OCI-LY1 (cell line): ENCODE measurements at regions not wholly inside any gene's neighbourhood (a gene's known extent, or its start where the extent isn't known, plus 50 kb on each side); places are given as distances from the start of the nearest gene placed in this dataset.

Source experiments
- EZH2 ChIP-seq: fragments of 200-600 bp; sonication (generic), shearing (Covaris generic); IDR thresholded peaks from 2 replicates; pipeline ENCODE4 v1.8.0; 2017; ENCODE audit warnings: borderline replicate concordance, mixed run types, mild to moderate bottlenecking, antibody characterized with exemption, low read length, moderate library complexity, mixed read lengths
- TF ChIP-seq, protein P1 (sequence below): fragments of 200-600 bp; sonication (generic), shearing (Covaris generic); IDR thresholded peaks from 2 replicates; pipeline ENCODE4 v1.5.1; 2017; ENCODE audit warnings: mild to moderate bottlenecking, antibody characterized with exemption, low read length, moderate library complexity, mixed read lengths

DNA sequence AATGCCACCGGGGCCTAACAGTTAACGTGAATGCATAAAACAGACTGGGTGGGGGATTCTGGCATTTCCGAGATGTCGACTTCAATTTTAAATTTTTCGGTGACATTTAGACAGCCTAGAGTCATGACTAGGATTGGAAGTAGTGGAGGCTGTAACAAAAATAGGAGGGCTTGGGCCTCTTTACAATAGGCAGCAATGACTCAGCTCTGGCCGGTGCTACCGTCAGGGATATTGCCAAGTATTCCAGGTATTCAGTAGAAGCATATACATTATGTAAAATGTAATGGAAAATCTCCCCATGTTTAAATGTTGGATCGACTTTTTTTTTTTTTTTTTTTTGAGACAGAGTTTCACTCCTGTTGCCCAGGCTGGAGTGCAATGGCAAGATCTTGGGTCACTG lies 136.2 kb upstream of the STMND1 start:
- TF ChIP-seq, protein P1, sequence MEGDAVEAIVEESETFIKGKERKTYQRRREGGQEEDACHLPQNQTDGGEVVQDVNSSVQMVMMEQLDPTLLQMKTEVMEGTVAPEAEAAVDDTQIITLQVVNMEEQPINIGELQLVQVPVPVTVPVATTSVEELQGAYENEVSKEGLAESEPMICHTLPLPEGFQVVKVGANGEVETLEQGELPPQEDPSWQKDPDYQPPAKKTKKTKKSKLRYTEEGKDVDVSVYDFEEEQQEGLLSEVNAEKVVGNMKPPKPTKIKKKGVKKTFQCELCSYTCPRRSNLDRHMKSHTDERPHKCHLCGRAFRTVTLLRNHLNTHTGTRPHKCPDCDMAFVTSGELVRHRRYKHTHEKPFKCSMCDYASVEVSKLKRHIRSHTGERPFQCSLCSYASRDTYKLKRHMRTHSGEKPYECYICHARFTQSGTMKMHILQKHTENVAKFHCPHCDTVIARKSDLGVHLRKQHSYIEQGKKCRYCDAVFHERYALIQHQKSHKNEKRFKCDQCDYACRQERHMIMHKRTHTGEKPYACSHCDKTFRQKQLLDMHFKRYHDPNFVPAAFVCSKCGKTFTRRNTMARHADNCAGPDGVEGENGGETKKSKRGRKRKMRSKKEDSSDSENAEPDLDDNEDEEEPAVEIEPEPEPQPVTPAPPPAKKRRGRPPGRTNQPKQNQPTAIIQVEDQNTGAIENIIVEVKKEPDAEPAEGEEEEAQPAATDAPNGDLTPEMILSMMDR = no peak
- TF ChIP-seq EZH2 = no peak
